B cell (primary cell): ENCODE measurements at regions not wholly inside any gene's neighbourhood (a gene's known extent, or its start where the extent isn't known, plus 50 kb on each side); places are given as distances from the start of the nearest gene placed in this dataset.
"Not testable (repeated sequence)": the region's sequence is repeated elsewhere in the genome, so short reads cannot be mapped to it uniquely, and the experiment has no call there.

ENCODE experiments used
- ATAC-seq: fragments of 200-7000 bp; cut with Tn5 transposase; one replicate; pipeline ENCODE4 v1.10.0; 2021; ENCODE audit warnings: low read depth, mild to moderate bottlenecking, moderate number of reproducible peaks, moderate library complexity
- CTCF ChIA-PET: fragments of 350-600 bp; sonication (Branson Sonifier 250); formaldehyde crosslinking; loops from one replicate; lab custom pipeline; 2021; ENCODE audit warnings: antibody characterized with exemption, inconsistent platforms; lab: Charles Lee
- POLR2A ChIA-PET: fragments of 350-600 bp; sonication (Branson Sonifier 250); formaldehyde crosslinking; loops from one replicate; lab custom pipeline; 2021; ENCODE audit warnings: antibody characterized with exemption; lab: Charles Lee
- DNase-seq: peaks from one replicate; pipeline ENCODE4 v3.0.0; 2013
- H2AFZ ChIP-seq: 2 replicates; pipeline ENCODE4 v1.6.1; 2012; ENCODE audit warnings: mild to moderate bottlenecking, low read depth, low read length; ENCODE audit not compliant: insufficient read depth, poor library complexity, severe bottlenecking
- H3K27ac ChIP-seq, 2 donors: 1 replicate in 1 of 2; 2 replicates in 1 of 2; pipeline ENCODE4 v1.5.1; 2012 to 2013; ENCODE audit warnings: low read length in 2 of 2, mild to moderate bottlenecking in 2 of 2, moderate library complexity in 1 of 2
- H3K27me3 ChIP-seq, 4 experiments: fragments of 200-600 bp in 1 of 4; sonication (generic) in 1 of 4; replicated peaks in 1 of 4; 1 replicate in 2 of 4; 2 replicates in 2 of 4; pipeline versions ENCODE4 v1.6.1 to v1.7.0; 2013 to 2016; ENCODE audit warnings: low read length in 3 of 4, mild to moderate bottlenecking in 2 of 4, mixed read lengths in 1 of 4, moderate library complexity in 1 of 4; ENCODE audit not compliant: insufficient read depth in 4 of 4, control insufficient read depth in 3 of 4; ENCODE audit errors: control extremely low read depth in 1 of 4
- H3K36me3 ChIP-seq, 2 experiments: replicated peaks in 1 of 2; 1 replicate in 1 of 2; 2 replicates in 1 of 2; pipeline versions ENCODE4 v1.6.1 to v1.7.1; 2013; ENCODE audit warnings: low read length in 1 of 2; ENCODE audit not compliant: insufficient read depth in 2 of 2, control insufficient read depth in 1 of 2; ENCODE audit errors: control extremely low read depth in 1 of 2, extremely low read depth in 1 of 2
- H3K4me1 ChIP-seq, 2 donors: fragments of 200-600 bp in 1 of 2; sonication (generic) in 1 of 2; 1 replicate in 1 of 2; 2 replicates in 1 of 2; pipeline versions ENCODE4 v1.5.1 to v1.6.1; 2013 to 2017; ENCODE audit warnings: low read length in 2 of 2; ENCODE audit not compliant: control insufficient read depth in 2 of 2, insufficient read depth in 2 of 2
- H3K4me2 ChIP-seq: replicated peaks from 2 replicates; pipeline ENCODE3; 2012; ENCODE audit warnings: mild to moderate bottlenecking, low read depth, low read length; ENCODE audit not compliant: poor library complexity, severe bottlenecking
- H3K4me3 ChIP-seq, 5 experiments: fragments of 200-600 bp in 1 of 5; sonication (generic) in 1 of 5; 1 replicate in 3 of 5; 2 replicates in 2 of 5; pipeline versions ENCODE4 v1.5.1 to v1.7.0; 2011 to 2016; ENCODE audit warnings: low read length in 4 of 5, mild to moderate bottlenecking in 4 of 5, low read depth in 2 of 5, control low read depth in 1 of 5, moderate library complexity in 1 of 5; ENCODE audit not compliant: insufficient read depth in 1 of 5; ENCODE audit errors: control extremely low read depth in 1 of 5, extremely low read depth in 1 of 5
- H3K79me2 ChIP-seq: fragments of 200-600 bp; sonication (generic); one replicate; pipeline ENCODE4 v1.6.0; 2016; ENCODE audit warnings: low read length; ENCODE audit not compliant: control insufficient read depth, insufficient read depth
- H3K9ac ChIP-seq: fragments of 200-600 bp; sonication (generic); 2 replicates; pipeline ENCODE4 v1.6.1; 2017; ENCODE audit warnings: mild to moderate bottlenecking, low read length, moderate library complexity
- H3K9me3 ChIP-seq, 3 donors: one replicate each; pipeline versions ENCODE4 v1.6.1 to v1.7.1; 2013; ENCODE audit warnings: low read length in 2 of 3; ENCODE audit not compliant: control insufficient read depth in 2 of 3, insufficient read depth in 1 of 3; ENCODE audit errors: control extremely low read depth in 1 of 3
- H4K20me1 ChIP-seq: 2 replicates; pipeline ENCODE4 v1.6.0; 2012; ENCODE audit warnings: mild to moderate bottlenecking, low read length; ENCODE audit not compliant: insufficient read depth, control insufficient read depth, poor library complexity, severe bottlenecking
- H3K27ac Mint-ChIP-seq: one replicate; pipeline ENCODE4 v1.8.0; 2021; ENCODE audit warnings: mixed read lengths
- H3K27me3 Mint-ChIP-seq: one replicate; pipeline ENCODE4 v1.8.0; 2021; ENCODE audit warnings: mixed read lengths
- H3K4me1 Mint-ChIP-seq: one replicate; pipeline ENCODE4 v1.8.0; 2021; ENCODE audit warnings: mixed read lengths
- H3K4me3 Mint-ChIP-seq: one replicate; pipeline ENCODE4 v1.8.0; 2021; ENCODE audit warnings: mixed read lengths
- H3K9me3 Mint-ChIP-seq: one replicate; pipeline ENCODE4 v1.8.0; 2022; ENCODE audit warnings: mixed read lengths; ENCODE audit not compliant: insufficient read depth
- WGBS: methylation state at CpG from one replicate; pipeline ENCODE4 v1.1.5; 2013; ENCODE audit warnings: missing lambda C conversion rate; ENCODE audit not compliant: insufficient coverage; 5-methylcytosine and 5-hydroxymethylcytosine counted together
- intact Hi-C: fragments of 100-400 bp; cut with micrococcal nuclease; formaldehyde crosslinking; loops from one replicate; pipeline ENCODE4 v1.10.0; 2022
- TF ChIP-seq, protein P1 (sequence below): fragments of 200-600 bp; IDR thresholded peaks from one replicate; pipeline ENCODE4 v1.8.0; 2022; ENCODE audit warnings: antibody characterized with exemption, mild to moderate bottlenecking

DNA sequence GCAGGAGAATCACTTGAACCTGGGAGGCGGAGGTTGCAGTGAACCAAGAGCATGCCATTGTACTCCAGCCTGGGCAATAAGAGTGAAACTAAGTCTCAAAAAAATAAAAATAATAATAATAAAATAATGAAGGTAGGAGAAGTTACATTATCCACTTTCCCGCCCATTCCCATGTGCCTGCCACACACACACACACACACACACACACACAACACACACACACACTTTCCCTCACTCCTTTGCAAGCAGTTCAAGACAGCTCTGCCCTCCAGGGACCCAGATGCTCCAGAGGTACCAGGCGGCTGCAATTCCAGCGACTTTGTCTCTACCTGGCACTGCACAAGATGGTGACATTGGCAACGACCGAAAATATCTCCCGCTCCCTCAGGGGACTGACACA, 224.8 kb upstream of the JARID2 start:
- no peaks in the 10 kb centered on the region for H4K20me1 ChIP-seq
- DNase-seq (no peak), ATAC-seq (no peak)
- peaks cover 15% of the 10 kb centered on the region for H3K4me1 Mint-ChIP-seq
- no peaks in the 10 kb centered on the region for H3K79me2 ChIP-seq
- no peaks in the 10 kb centered on the region for H3K36me3 ChIP-seq
- ChIA-PET CTCF (no interaction called here), POLR2A (no interaction called here)
- peaks cover 0 to 6% of the 10 kb centered on the region in 2 donors for H3K4me1 ChIP-seq
- H3K27ac ChIP-seq, result no peak overlapping the region
- no peak overlapping the region for H3K4me2 ChIP-seq
- intact Hi-C loops, result no loop called here
- no peak overlapping the region for H3K4me3 ChIP-seq
- no peaks in the 10 kb centered on the region for H3K9me3 Mint-ChIP-seq
- 100% methylated on average over 3 of the region's 7 CpGs for WGBS
- peaks cover 0 to 2% (median 0%) of the 10 kb centered on the region in 4 experiments for H3K27me3 ChIP-seq
- H3K4me3 Mint-ChIP-seq, result no peak overlapping the region
- H3K9me3 ChIP-seq, result no peaks in the 10 kb centered on the region
- no peak overlapping the region for H3K27ac Mint-ChIP-seq
- no peak overlapping the region for H2AFZ ChIP-seq
- no peak overlapping the region for H3K9ac ChIP-seq
- H3K27me3 Mint-ChIP-seq, result peaks cover 15% of the 10 kb centered on the region
- TF ChIP-seq, protein P1, sequence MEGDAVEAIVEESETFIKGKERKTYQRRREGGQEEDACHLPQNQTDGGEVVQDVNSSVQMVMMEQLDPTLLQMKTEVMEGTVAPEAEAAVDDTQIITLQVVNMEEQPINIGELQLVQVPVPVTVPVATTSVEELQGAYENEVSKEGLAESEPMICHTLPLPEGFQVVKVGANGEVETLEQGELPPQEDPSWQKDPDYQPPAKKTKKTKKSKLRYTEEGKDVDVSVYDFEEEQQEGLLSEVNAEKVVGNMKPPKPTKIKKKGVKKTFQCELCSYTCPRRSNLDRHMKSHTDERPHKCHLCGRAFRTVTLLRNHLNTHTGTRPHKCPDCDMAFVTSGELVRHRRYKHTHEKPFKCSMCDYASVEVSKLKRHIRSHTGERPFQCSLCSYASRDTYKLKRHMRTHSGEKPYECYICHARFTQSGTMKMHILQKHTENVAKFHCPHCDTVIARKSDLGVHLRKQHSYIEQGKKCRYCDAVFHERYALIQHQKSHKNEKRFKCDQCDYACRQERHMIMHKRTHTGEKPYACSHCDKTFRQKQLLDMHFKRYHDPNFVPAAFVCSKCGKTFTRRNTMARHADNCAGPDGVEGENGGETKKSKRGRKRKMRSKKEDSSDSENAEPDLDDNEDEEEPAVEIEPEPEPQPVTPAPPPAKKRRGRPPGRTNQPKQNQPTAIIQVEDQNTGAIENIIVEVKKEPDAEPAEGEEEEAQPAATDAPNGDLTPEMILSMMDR, result no peak

DNA sequence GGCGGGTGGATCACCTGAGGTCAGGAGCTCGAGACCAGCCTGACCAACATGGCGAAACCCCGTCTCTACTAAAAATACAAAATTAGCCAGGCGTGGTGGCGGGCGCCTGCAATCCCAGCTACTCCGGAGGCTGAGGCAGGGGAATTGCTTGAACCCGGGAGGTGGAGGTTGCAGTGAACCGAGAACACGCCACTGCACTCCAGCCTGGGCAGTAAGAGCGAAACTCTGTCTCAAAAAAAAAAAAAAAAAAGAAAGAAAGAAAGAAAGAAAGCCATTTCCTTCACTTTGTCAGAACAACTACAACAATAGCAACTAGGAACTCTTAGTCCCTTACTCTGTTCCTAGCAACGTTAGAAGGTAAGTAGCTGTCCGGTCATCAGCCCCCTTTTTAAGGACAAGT, 222.9 kb upstream of the JARID2 start:
- DNase-seq, H3K27ac ChIP-seq, H3K79me2 ChIP-seq, H4K20me1 ChIP-seq, H3K9me3 ChIP-seq, intact Hi-C loops, H3K27me3 Mint-ChIP-seq, H3K27me3 ChIP-seq, CTCF ChIA-PET, H3K4me1 ChIP-seq, H3K4me1 Mint-ChIP-seq, H3K36me3 ChIP-seq, H3K9me3 Mint-ChIP-seq, ATAC-seq: not testable (repeated sequence)
- Mint-ChIP-seq H3K27ac (peak overlapping the region; percentile 62), H3K4me3 (peak overlapping the region; percentile 44)
- H3K9ac ChIP-seq, result peak overlapping the region; percentile 10
- 82% methylated on average over 5 of the region's 14 CpGs for WGBS
- peak overlapping the region in 1 of 5 experiments; percentile 15 for H3K4me3 ChIP-seq
- H3K4me2 ChIP-seq, result peak overlapping the region; percentile 9
- H2AFZ ChIP-seq, result peak overlapping the region; percentile 1
- POLR2A ChIA-PET, result interaction anchor here (0.7 kb wide), 1 partner anchor 227 kb away, joined by 4 read pairs; no protein-coding TSS in a partner anchor
